Mucosa of rectum (tissue), 2 donors: ENCODE measurements at regions not wholly inside any gene's neighbourhood (a gene's known extent, or its start where the extent isn't known, plus 50 kb on each side); places are given as distances from the start of the nearest gene placed in this dataset.
"Not testable (repeated sequence)": the region's sequence is repeated elsewhere in the genome, so short reads cannot be mapped to it uniquely, and the experiment has no call there.

Source experiments
- H3K27ac ChIP-seq, 2 donors: one replicate each; pipeline ENCODE4 v1.7.0; 2013; ENCODE audit warnings: inconsistent platforms in 2 of 2, low read depth in 2 of 2, low read length in 2 of 2
- H3K27me3 ChIP-seq, 2 donors: one replicate each; pipeline ENCODE4 v1.7.0; 2013; ENCODE audit warnings: low read length in 2 of 2; ENCODE audit not compliant: control insufficient read depth in 2 of 2, insufficient read depth in 2 of 2
- H3K36me3 ChIP-seq, 2 donors: one replicate each; pipeline ENCODE4 v1.7.0; 2013; ENCODE audit warnings: low read length in 2 of 2; ENCODE audit not compliant: control insufficient read depth in 2 of 2, insufficient read depth in 2 of 2
- H3K4me1 ChIP-seq, 2 donors: one replicate each; pipeline ENCODE4 v1.7.0; 2013; ENCODE audit warnings: low read length in 2 of 2, mild to moderate bottlenecking in 1 of 2; ENCODE audit not compliant: control insufficient read depth in 2 of 2, insufficient read depth in 2 of 2
- H3K4me3 ChIP-seq, 2 donors: one replicate each; pipeline ENCODE4 v1.7.0; 2013; ENCODE audit warnings: low read length in 2 of 2
- H3K9ac ChIP-seq, 2 donors: one replicate each; pipeline ENCODE4 v1.7.0; 2013; ENCODE audit warnings: low read length in 2 of 2, low read depth in 1 of 2, mild to moderate bottlenecking in 1 of 2
- H3K9me3 ChIP-seq, 2 donors: one replicate each; pipeline ENCODE4 v1.7.0; 2013; ENCODE audit warnings: low read length in 2 of 2; ENCODE audit not compliant: control insufficient read depth in 2 of 2
- donor health status: healthy.
- donor health status: Normal muscosa, but diverticular disease.

- H3K4me1 ChIP-seq, H3K9me3 ChIP-seq, H3K27me3 ChIP-seq, H3K9ac ChIP-seq, H3K36me3 ChIP-seq: not testable (repeated sequence)
- peak overlapping the region; percentile 16 to 52 for H3K27ac ChIP-seq
- H3K4me3 ChIP-seq, result peak overlapping the region in 1 of 2 donors; percentile 42
Measured at GRCh38 chr1:817071-817599, 106.6 kb upstream of the SAMD11 start.

GRCh38 chr1:817658-818617 is 105.8 kb upstream of the SAMD11 start:
- H3K27me3 ChIP-seq, H3K9ac ChIP-seq, H3K4me1 ChIP-seq, H3K9me3 ChIP-seq, H3K36me3 ChIP-seq, H3K4me3 ChIP-seq: not testable (repeated sequence)
- H3K27ac ChIP-seq, result peak overlapping the region in 1 of 2 donors; percentile 43

- no peaks in the 10 kb centered on the region for H3K36me3 ChIP-seq
- H3K9ac ChIP-seq, result no peak overlapping the region
- H3K27ac ChIP-seq, result peak overlapping the region; percentile 23 to 47
- H3K4me1 ChIP-seq, result no peaks in the 10 kb centered on the region
- no peaks in the 10 kb centered on the region for H3K9me3 ChIP-seq
- H3K4me3 ChIP-seq, result no peak overlapping the region
- no peaks in the 10 kb centered on the region for H3K27me3 ChIP-seq
Measured at GRCh38 chr1:818618-819291, 105.0 kb upstream of the SAMD11 start.

- Histone ChIP-seq H3K9ac (no peak overlapping the region), H3K27ac (no peak overlapping the region), H3K36me3 (no peaks in the 10 kb centered on the region), H3K4me1 (peaks cover 0 to 3% of the 10 kb centered on the region in 2 donors), H3K4me3 (no peak overlapping the region), H3K27me3 (no peaks in the 10 kb centered on the region), H3K9me3 (no peaks in the 10 kb centered on the region)
Measured at GRCh38 chr1:820962-821361, 102.8 kb upstream of the SAMD11 start.

- H3K36me3 ChIP-seq, H3K4me1 ChIP-seq, H3K27me3 ChIP-seq, H3K9me3 ChIP-seq: not testable (repeated sequence)
- Histone ChIP-seq H3K9ac (peak overlapping the region; percentile 68 to 81), H3K27ac (peak overlapping the region; percentile 88 to 93), H3K4me3 (peak overlapping the region; percentile 80 to 84)
Measured at GRCh38 chr1:826808-827207, 96.9 kb upstream of the SAMD11 start.

GRCh38 chr1:827211-828063 is 96.3 kb upstream of the SAMD11 start:
- not testable (repeated sequence) for H3K9me3 ChIP-seq, H3K36me3 ChIP-seq, H3K4me1 ChIP-seq, H3K27me3 ChIP-seq
- Histone ChIP-seq H3K9ac (peak overlapping the region; percentile 68 to 81), H3K27ac (peak overlapping the region; percentile 88 to 93), H3K4me3 (peak overlapping the region; percentile 80 to 84)

GRCh38 chr1:829324-829723 is 94.4 kb upstream of the SAMD11 start:
- H3K36me3 ChIP-seq, H3K27me3 ChIP-seq, H3K4me1 ChIP-seq, H3K9me3 ChIP-seq, H3K4me3 ChIP-seq, H3K27ac ChIP-seq, H3K9ac ChIP-seq: not testable (repeated sequence)

- not testable (repeated sequence) for H3K36me3 ChIP-seq, H3K4me3 ChIP-seq, H3K4me1 ChIP-seq, H3K27ac ChIP-seq, H3K9ac ChIP-seq, H3K27me3 ChIP-seq, H3K9me3 ChIP-seq
Measured at GRCh38 chr1:829932-830331, 93.8 kb upstream of the SAMD11 start.

GRCh38 chr1:830750-831149 is 93.0 kb upstream of the SAMD11 start:
- H3K27me3 ChIP-seq, H3K27ac ChIP-seq, H3K9ac ChIP-seq, H3K9me3 ChIP-seq, H3K4me1 ChIP-seq, H3K4me3 ChIP-seq, H3K36me3 ChIP-seq: not testable (repeated sequence)
